RWPE2 (cell line): ENCODE measurements at regions not wholly inside any gene's neighbourhood (a gene's known extent, or its start where the extent isn't known, plus 50 kb on each side); places are given as distances from the start of the nearest gene placed in this dataset.

Experiments used
- ATAC-seq: fragments of 200-7000 bp; cut with Tn5 transposase; 3 replicates; pipeline ENCODE4 v1.9.1; 2021; ENCODE audit warnings: low read depth
- DNase-seq: peaks from one replicate; pipeline ENCODE4 v3.0.0-alpha.2; 2020; ENCODE audit warnings: low spot score
- H3K27ac ChIP-seq: fragments of 450-650 bp; 2 replicates; pipeline ENCODE4 v1.5.1; 2017; ENCODE audit warnings: mild to moderate bottlenecking; ENCODE audit not compliant: poor library complexity, severe bottlenecking
- H3K27me3 ChIP-seq: fragments of 250-450 bp; sonication (Bioruptor Pico); 2 replicates; pipeline ENCODE4 v1.5.1; 2021; ENCODE audit warnings: mild to moderate bottlenecking, moderate library complexity; ENCODE audit not compliant: insufficient read depth, poor library complexity, severe bottlenecking
- H3K36me3 ChIP-seq: fragments of 250-450 bp; sonication (Bioruptor Pico); 2 replicates; pipeline ENCODE4 v1.5.1; 2020; ENCODE audit warnings: low read depth, mild to moderate bottlenecking, moderate library complexity
- H3K4me1 ChIP-seq: fragments of 250-450 bp; sonication (Bioruptor Pico); 2 replicates; pipeline ENCODE4 v1.5.1; 2021; ENCODE audit warnings: mild to moderate bottlenecking, moderate library complexity; ENCODE audit not compliant: insufficient read depth, poor library complexity, severe bottlenecking
- H3K4me3 ChIP-seq: fragments of 250-450 bp; sonication (Bioruptor Pico); 2 replicates; pipeline ENCODE4 v1.5.1; 2021; ENCODE audit warnings: mild to moderate bottlenecking, moderate library complexity; ENCODE audit not compliant: severe bottlenecking
- H3K9me3 ChIP-seq: fragments of 250-450 bp; sonication (Bioruptor Pico); 2 replicates; pipeline ENCODE4 v1.5.1; 2021; ENCODE audit warnings: mild to moderate bottlenecking, moderate library complexity; ENCODE audit not compliant: severe bottlenecking
- TF ChIP-seq, protein P1 (sequence below): fragments of 450-650 bp; IDR thresholded peaks from one replicate; pipeline ENCODE4 v1.5.1; 2017; ENCODE audit warnings: mild to moderate bottlenecking, moderate library complexity; ENCODE audit not compliant: poor library complexity, severe bottlenecking

DNA sequence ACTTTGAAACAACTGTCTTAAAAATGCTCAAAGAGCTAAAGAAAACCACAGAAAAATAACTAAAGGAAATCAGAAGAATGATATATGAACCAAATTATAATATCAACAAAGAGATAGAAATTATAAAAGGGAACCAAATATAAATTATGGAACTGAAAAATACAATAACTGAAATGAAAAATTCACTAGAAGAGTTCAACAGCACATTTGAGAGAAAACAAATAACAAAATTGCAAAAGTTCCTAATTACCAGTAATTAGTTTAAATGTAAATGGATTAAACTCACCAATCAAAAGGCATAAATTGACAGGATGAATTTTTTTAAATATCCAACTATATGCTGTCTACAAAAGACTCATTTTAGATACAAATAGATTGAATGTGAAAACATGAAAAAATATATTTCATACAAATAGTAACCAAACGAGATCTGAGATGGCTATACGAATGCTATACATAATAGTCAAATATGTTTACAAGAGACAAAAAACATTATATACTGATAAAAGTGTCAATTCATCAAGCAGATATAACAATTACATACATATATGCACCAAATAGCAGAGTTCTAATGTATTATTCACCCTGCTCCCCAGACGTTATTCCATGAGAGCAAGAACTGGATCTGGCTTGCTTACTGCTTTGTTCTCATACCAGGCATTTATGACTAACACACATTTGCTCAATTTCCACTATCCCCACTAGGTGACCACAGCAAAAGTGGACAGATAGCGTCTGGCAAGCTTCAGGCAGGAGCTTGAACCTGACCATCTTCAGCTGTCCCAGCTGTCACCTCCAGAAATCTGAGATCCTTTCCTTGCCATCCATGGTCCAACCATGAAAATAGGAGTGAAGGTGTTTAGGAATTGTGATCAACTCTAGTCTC, 72.4 kb upstream of the SIRPA start:
- H3K4me1 ChIP-seq, result peaks cover 11% of the 10 kb centered on the region
- no peaks in the 10 kb centered on the region for H3K27me3 ChIP-seq
- no peak overlapping the region for H3K4me3 ChIP-seq
- peaks cover 7% of the 10 kb centered on the region for H3K9me3 ChIP-seq
- ATAC-seq (no peak), DNase-seq (no peak)
- no peak overlapping the region for H3K27ac ChIP-seq
- H3K36me3 ChIP-seq, result no peaks in the 10 kb centered on the region
- TF ChIP-seq, protein P1, sequence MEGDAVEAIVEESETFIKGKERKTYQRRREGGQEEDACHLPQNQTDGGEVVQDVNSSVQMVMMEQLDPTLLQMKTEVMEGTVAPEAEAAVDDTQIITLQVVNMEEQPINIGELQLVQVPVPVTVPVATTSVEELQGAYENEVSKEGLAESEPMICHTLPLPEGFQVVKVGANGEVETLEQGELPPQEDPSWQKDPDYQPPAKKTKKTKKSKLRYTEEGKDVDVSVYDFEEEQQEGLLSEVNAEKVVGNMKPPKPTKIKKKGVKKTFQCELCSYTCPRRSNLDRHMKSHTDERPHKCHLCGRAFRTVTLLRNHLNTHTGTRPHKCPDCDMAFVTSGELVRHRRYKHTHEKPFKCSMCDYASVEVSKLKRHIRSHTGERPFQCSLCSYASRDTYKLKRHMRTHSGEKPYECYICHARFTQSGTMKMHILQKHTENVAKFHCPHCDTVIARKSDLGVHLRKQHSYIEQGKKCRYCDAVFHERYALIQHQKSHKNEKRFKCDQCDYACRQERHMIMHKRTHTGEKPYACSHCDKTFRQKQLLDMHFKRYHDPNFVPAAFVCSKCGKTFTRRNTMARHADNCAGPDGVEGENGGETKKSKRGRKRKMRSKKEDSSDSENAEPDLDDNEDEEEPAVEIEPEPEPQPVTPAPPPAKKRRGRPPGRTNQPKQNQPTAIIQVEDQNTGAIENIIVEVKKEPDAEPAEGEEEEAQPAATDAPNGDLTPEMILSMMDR, result no peak

DNA sequence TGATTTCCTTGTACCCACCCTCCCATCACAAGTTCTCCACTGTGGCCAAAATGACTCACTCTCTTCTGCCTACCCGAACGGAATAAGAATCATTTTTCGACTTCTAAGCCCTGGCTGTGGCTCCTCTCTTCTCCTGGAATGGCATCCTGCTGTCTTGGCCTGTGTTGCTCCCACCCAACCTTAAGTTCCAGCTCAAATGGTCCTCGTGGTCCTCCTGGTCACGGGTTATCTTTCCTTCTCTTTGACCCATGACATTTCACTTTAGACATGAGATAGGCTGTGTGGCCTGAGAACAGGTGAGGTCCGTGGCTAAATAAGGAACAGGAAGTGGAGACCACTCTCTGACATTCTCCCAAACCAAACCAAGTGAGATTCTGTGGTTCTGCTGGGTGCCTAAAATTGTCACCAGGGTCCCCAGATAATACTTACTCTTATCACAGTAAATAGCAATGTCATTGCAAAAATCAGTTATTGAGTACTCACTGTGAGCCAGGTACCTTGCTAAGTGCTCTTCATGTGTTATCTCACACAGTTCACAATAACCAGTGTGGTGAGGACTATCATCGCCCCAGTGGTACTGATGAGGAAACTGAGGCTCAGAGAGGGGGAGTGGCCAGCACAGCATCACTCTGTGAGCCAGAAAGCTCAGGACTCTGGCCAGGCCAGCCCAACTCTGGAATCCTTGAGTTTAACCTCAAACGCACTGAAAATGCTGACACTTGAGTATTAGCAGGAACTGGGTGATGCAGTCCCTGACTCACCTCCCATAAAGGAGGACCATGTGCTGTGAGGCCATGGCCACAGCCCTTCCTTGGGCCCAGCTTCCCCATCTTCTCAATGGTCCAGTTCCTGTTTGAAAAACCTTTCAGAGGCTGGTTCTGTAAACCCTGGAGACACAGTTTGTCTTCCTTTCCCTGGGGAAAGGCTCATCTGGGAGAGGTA, 74.8 kb upstream of the SIRPA start:
- DNase-seq (no peak), ATAC-seq (peak; percentile 20; the same call in 1 of the 3 replicates)
- H3K4me3 ChIP-seq, result no peak overlapping the region
- no peaks in the 10 kb centered on the region for H3K36me3 ChIP-seq
- TF ChIP-seq, protein P1, result no peak
- H3K27ac ChIP-seq, result no peak overlapping the region
- H3K9me3 ChIP-seq, result peaks cover 7% of the 10 kb centered on the region
- no peaks in the 10 kb centered on the region for H3K27me3 ChIP-seq
- H3K4me1 ChIP-seq, result peaks cover 20% of the 10 kb centered on the region

DNA sequence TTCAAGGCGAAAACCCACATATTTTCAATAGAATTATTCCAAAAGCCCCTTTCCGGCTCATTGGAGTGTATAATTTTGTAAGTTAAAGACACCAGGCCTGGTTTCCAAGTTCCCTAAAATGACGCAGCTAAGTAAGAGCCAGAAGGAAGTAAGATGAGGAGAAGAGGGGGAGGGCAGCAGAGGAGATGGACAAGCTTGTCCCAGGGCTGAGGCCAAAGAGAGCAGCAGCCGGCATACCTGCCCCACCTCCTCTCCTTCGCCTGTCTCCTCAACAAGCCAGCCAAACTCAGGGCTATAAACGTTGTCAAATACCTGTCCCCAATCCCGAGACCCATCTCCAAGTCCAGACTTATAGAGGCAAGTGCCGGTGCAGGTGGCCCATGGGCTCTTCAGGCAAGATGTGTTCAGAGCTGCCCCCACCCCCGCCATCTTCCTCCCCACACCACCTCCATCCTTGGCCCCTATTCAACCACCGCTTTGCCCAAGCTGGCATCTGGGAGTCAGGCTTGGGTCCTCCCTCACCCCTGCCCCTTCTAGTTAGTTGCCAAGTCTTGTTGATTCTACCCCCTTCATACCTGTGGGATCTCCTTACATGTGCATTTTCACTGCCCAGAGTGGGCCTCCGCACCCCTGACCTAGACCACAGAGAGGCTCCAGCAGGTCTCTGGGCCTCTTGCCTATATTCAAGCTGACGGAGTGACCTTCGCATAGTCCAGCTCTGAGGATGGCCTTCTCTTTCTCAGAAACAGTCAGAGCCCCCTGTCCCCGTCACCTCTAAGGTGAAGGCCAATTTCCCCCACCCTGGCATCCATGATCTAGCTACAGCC, 75.7 kb upstream of the SIRPA start:
- Histone ChIP-seq H3K27ac (no peak overlapping the region), H3K36me3 (no peaks in the 10 kb centered on the region), H3K4me3 (no peak overlapping the region), H3K9me3 (peaks cover 7% of the 10 kb centered on the region), H3K4me1 (peaks cover 17% of the 10 kb centered on the region), H3K27me3 (no peaks in the 10 kb centered on the region)
- TF ChIP-seq, protein P1, result no peak
- ATAC-seq (no peak), DNase-seq (no peak)

DNA sequence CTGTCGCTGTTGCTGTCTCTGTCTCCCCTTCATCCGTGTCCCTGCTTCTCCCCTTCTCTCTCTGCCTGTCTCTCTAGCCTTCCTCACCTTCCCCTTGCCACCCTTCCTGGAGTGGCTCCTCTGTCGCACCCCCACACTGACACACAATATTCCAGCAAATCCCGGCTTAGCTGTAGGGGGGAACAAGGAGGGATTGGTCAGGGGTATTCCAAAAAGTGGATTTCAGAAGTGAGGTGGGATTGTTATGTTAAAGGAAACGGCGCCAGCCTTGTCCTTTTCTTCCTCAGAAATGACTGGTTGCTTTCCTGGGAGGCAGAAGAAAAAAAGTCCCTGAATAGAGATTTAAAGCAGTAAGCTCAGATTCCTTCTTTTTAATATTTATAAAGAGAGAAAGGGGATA, 76.3 kb upstream of the SIRPA start:
- DNase-seq (no peak), ATAC-seq (no peak)

More for the DNA sequence above, 76.3 kb upstream of the SIRPA start:
- H3K9me3 ChIP-seq, result peaks cover 7% of the 10 kb centered on the region
- peaks cover 17% of the 10 kb centered on the region for H3K4me1 ChIP-seq
- no peaks in the 10 kb centered on the region for H3K36me3 ChIP-seq
- TF ChIP-seq, protein P1, result no peak
- H3K27me3 ChIP-seq, result no peaks in the 10 kb centered on the region
- no peak overlapping the region for H3K4me3 ChIP-seq
- no peak overlapping the region for H3K27ac ChIP-seq
